GM11168 (cell line): ENCODE measurements at regions not wholly inside any gene's neighbourhood (a gene's known extent, or its start where the extent isn't known, plus 50 kb on each side); places are given as distances from the start of the nearest gene placed in this dataset.

Source experiments
- in situ Hi-C: fragments of 300-500 bp; cut with MboI; formaldehyde crosslinking; loops from one replicate; pipeline ENCODE4 v1.12.0; 2022; ENCODE audit warnings: low sequenced_read_pairs; ENCODE audit not compliant: unreplicated experiment

DNA sequence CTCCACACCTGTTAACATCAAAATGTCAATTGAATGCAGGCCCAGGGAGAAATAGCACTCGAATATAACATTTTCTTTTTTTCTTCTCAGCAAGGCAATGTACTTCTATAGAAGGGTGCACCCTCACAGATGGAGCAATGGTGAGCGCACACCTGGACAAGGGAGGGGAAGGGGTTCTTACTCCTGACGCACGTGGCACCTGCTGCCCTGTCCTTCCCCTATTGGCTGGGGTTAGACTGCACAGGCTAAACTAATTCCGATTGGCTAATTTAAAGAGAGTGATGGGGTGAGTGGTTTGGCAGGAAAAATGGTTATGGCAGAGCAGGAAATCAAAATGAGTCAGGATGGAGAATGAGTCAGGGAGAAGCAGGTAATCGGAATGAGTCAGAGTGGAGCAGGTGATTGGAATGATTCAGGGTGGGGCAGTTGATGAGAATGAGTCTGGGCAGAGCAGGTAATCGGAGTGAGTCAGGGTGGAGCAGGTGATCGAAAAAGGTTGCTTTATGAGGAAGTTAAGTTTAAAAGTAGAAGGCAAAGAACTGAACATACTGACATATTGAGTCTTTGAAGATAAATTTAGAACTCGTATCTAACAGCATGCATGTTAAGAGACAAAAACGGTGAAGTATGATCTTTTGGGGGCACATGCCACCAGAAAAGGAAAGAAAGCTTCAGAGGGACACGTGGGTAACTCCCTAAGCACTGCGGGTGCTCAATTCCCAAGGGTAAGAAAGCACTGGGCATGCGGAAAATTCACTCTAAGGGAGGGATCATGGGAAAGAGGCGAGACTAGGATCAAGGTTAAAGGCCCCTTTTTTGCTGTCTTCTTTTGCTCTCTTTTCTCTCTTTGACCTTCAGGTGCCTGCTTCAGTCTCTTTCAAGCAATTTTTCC lies 72.9 kb upstream of the GALNT15 start:
- in situ Hi-C loops, result no loop called here

DNA sequence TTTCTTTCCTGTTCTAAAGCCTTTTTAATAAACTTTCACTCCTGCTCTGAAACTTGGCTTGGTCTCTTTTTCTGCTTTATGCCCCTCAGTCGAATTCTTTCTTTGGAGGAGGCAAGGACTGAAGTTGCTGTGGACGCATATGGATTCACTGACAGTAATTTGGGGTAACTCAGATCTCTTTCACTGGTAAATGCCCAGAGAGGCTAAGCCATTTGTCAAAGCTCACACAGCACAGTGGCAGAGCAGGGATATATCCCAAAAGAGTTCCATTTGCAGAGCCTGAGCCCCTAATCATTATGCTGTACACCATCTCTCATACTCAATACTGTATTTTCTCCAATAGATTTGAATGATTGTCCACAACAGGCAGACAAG lies 72.3 kb upstream of the GALNT15 start:
- in situ Hi-C loops, result no loop called here

DNA sequence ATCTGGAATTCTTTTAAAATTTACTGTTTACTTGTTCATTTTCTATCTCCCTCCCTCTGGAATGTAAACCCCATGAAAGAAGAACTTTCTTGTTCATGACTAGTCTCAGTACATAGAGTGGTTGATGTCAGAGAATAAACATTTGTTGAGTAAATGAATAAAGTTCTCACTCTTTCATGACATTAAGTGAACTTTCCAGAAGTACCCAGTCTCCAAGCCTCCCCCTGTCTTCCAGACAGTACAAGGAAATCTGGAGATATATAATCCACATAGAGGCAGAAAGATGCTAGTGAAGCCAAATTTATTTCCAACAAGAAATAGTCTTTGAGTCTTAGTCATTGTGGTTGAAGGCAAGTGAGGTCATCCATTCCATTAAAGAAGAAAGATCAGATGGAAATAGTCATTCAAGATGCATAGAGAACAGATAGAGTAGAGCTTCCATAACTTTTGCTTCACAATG lies 71.5 kb upstream of the GALNT15 start:
- in situ Hi-C loops, result no loop called here

DNA sequence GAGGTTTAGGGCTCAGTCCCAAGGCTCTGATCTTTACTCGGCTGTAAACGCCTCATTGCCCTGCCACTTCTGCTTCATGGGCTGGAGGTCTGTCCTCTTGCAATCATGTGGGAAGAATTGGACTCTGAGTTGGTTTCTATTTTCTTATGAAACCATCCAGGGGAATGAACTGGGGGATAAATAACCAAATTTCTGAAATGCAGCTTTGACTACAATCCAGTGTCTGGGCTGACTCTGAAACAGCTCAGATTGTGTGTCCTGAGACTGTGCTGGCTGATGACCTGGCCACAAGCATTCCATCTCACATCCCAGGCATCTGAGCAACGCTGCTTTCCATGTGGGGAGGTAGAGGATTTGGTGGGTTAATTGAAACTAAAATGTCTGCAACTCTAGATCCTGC lies 71.0 kb upstream of the GALNT15 start:
- in situ Hi-C loops, result no loop called here

DNA sequence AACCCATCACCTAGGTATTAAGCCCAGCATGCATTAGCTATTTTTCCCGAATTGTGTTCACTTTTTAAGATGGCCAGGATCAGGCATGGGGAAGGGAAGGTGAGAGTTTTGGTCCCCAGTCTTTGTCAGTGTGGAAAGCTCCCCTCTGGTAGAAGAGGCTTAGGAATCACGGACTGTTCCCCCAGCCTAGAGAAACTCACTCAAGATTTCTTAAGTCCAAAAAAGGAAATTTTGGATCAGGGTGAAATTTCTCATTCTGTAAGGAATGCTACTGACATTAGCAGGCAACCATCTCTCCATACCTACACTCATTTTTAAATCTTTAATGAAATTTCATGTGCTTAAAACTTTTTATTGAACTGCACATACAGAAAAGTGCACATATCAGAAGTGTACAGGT lies 70.3 kb upstream of the GALNT15 start:
- in situ Hi-C loops, result no loop called here

DNA sequence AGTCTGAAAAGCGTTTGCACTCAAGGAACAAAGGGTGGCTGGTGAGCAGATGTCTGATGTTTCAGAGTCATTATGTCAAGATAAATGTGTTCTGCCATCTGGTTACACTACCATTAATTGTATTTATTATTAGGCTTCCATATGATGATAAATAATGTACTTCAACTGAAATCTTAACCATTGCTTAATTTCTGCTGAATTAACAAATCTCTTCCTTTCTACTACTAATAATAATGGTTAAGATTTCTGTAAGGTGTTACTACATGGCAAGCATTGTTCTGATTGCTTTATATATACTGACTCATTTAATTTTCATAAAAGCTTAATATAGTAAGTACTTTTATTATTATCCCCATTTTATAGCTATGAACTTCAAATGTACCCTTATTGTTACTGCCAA lies 68.4 kb upstream of the GALNT15 start:
- in situ Hi-C loops, result no loop called here

DNA sequence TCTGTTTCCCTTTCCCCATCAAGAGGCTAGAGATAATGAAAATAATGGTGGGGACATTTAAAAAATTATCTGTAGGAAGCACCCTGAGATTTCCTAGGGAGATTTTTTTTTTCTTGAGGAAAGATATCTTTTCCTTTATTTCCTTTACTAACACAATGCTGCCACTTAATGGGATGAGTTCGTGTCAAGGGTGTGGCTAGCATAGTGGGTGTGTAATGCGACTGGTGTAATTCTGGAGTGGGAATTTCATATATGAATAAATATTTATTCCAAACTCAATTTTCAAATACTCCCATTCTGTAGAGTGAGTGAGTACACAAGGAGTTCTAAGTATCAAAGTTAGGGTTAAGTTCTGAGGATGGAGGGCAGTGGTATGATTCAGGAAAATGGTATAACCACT lies 66.1 kb upstream of the GALNT15 start:
- in situ Hi-C loops, result no loop called here

DNA sequence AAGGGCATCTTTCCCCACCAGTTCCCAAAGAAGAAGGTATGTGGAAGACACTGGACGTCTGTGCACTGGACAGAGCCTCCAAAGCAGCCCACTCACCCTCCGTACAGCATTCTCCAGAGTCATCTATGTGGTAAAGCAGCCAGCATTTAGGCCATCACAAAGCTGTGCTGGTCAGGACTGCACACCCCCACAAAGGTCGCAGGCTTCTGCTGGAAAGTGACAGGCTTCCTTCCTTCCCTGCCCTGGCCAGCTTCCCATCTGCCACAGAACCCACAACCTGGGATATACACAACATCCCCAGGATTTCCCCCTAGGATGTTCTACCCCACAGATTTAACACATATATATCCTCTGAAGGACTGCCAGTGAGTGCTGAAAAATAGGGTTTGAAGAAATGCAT lies 64.6 kb upstream of the GALNT15 start:
- in situ Hi-C loops, result no loop called here

DNA sequence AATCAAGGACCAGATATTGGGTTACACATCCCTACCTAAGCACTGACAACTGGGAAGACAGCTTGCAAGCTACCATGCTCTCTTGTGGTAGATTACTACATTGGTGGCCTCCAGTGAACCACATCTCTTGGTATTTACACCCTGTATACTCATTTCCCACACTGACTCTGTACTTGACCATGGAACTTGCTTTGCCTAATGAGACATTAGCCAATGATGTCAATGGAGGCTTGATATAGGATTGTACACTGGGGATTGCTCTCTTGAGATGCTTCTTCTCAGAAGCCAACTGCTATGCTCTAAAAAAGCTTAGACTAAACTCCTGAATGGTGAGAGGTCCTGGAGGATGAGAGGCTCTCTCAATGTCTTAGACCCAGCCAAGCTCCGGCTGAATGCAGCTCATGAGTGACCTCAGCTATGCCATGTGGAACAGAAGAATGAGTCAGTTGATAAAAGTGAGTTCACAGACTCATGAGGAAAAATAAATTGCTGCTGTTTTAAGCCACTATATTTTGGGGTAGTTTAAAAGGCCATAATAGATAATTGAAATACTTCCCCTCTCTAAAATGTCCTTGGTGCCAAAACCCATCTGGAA lies 61.5 kb upstream of the GALNT15 start:
- in situ Hi-C loops, result no loop called here

DNA sequence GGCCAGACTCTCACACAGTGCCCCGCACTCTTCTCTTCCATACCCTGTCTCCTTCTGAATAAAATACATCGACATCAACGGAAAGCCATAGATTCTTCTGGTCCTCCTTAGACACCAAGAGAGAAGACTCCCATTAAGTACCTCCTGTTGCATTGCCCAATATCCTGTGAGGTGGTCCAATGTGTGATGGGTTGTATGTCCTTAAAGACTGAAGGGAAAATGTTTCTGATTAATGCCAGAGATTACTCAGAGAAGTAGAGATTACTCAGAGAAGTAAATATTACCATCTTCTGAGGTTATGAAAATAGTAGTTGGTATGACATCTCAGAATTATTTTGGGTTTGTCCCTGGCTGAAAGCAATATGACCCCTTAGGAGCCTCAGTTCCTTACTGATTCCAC lies 60.8 kb upstream of the GALNT15 start:
- in situ Hi-C loops, result no loop called here

DNA sequence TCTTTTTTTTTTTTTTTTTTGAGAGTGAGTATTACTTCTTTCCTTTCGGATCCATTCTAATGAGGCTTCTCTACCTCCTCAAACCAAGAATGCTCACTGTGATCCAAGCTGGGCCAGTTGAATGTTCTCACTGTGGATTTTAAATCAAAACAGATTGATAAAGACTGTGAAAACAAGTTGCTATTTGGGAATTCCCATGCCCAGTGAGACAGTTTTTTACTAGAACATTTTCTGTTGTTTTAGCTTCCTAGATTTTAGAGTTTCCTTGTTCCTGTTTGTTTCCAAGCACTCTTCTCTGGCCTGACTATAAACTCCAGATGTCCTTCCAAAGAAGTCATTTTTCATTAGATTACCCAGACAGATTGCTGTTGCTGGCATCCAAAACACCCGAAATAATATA lies 60.1 kb upstream of the GALNT15 start:
- in situ Hi-C loops, result no loop called here

DNA sequence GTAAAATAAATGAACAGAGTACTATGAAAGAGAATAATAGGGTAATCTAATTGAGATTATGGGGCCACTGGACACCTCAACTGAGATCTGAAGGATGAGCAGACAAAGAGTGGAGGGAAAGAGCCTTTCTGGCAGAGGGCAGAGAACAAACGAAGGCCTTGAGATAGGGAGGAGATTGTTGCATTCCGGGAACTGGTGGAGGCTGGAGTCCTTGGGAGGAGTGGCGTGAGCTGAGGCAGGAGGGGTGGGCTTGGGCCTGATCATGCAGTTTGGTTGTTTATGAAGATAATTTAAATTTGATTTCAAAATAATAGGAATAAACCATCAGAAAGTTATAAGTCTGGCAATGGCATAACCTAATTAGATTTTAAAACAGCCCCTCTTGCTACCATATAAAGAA lies 59.5 kb upstream of the GALNT15 start:
- in situ Hi-C loops, result no loop called here

DNA sequence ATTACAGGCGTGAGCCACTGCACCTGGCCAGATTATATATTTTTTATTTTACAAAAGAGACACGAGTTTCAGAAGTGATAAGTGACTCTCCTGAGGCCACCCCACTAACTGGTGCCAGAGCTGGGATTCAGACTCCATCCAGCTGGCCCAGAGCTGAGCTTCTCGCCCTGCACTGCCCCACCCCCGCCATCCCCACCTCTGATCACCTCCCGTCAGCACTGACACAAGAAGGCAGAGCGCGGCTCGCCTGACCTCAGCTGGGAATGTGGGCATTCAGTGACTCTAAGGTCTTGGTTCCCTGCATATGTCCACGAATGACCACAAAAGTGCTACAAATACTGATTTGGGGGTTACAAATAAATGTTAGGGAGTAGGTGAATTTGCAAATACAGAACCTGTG lies 56.1 kb upstream of the GALNT15 start:
- in situ Hi-C loops, result no loop called here

DNA sequence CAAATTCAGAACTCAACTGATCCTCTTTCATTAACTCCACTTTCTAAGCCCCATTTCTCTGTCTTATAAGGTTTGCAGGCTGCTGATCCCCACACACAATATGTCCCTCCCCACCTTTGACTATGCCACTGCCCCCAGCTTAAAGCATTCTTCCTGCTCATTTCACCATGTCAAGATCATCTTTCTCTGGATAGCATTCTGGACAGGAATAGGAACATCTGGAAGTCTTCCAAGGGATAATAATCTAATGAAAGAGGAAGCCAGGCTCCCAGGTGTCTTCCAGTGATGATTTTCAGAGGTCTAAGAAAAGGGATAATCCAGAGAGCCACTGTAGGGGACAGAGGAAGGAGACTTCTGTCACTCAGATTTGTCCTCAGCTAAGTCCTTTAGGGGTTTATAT lies 54.6 kb upstream of the GALNT15 start:
- in situ Hi-C loops, result no loop called here

DNA sequence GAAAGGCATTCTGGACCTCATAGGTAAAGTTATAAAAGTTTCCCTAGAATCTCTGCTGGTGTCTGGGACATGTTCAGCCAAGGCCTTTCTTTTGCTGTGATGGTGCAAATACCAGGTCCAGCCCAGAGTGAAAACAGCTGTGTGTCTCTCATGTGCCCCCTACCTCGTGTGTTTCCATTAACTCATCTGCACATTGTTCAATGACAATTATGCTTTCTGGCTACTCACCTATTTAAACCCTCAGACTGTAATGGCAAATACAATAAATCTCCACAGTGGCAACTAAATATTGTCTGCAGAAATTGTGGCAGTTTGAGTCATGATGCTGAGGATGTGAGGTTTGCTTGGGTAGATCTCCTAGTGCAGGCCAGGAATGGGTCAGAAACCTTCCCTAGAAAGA lies 53.1 kb upstream of the GALNT15 start:
- in situ Hi-C loops, result no loop called here

DNA sequence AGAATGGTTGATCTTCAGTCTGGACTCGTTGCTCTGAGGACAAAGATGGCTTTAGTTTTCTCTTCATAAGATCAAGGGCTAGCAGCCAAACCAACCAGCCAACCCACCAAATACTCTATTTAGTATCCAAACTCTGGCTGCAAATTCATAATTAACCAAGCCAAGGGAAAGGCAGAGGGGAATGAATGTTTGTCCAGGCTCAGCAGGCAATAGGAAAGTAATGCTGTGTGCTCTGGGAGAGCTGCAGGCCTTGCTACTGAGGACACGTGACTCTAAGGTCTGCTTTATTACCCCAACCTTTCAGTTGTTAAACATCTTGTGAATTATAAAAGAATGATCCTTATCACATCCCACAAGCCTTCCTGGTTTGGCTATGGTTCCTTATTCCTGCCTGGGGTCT lies 52.3 kb upstream of the GALNT15 start:
- in situ Hi-C loops, result no loop called here

DNA sequence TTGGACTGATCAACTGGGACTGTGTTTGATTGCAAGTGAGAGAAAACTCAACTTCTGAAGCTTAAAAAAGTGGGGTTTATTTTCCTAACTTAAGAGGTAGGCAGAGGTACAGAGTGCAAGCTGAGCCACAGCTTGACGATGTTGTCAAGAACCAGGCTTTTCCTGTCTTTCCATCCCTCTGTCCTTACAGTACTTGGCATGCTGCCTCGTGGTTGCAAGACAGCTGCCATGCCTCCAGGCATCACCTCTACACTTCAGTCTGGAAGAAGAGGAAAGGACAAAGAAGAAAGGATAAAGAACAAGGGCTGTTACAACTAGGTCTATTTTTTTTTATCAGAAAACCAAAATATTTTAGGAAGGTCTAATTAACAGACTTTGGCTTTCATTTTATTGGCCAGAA lies 51.8 kb upstream of the GALNT15 start:
- in situ Hi-C loops, result no loop called here

DNA sequence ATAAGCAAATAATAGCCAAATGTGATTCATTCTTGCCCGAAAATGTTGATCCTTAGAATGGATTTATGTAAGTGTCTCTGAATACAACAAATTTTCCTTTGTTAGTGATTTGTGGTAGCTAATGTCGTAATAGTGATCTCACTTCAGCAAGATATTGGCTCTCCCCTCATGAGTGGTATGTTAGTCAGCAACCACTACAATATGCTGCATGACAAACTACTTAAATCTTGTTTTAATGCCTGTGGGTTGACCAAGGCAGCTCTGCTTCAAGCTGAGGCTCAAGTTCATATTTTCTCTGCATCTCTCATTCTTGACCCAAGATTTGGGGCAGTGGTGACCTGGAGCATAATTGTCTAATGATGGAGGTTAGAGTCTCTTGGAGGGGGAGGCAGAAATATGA lies 49.8 kb upstream of the GALNT15 start:
- in situ Hi-C loops, result no loop called here
